Liver (tissue), 8 donors: ENCODE measurements at regions not wholly inside any gene's neighbourhood (a gene's known extent, or its start where the extent isn't known, plus 50 kb on each side); places are given as distances from the start of the nearest gene placed in this dataset.

Experiments used
- DNase-seq: peaks from one replicate; pipeline ENCODE4 v3.0.0-alpha.2; 2017; ENCODE audit warnings: low spot score
- H3K27ac ChIP-seq, 2 donors: one replicate each; pipeline ENCODE4 v1.7.0; 2013; ENCODE audit warnings: inconsistent platforms in 2 of 2, low read length in 2 of 2, control low read depth in 1 of 2, low read depth in 1 of 2, mild to moderate bottlenecking in 1 of 2
- H3K27me3 ChIP-seq, 4 donors: one replicate each; pipeline versions ENCODE4 v1.6.1 to v1.7.0; 2013; ENCODE audit warnings: low read length in 3 of 4, inconsistent platforms in 1 of 4, mild to moderate bottlenecking in 1 of 4, moderate library complexity in 1 of 4; ENCODE audit not compliant: control insufficient read depth in 4 of 4, insufficient read depth in 4 of 4
- H3K36me3 ChIP-seq, 4 donors: one replicate each; pipeline versions ENCODE4 v1.6.1 to v1.7.0; 2013; ENCODE audit warnings: low read length in 3 of 4, mild to moderate bottlenecking in 3 of 4, low read depth in 1 of 4, moderate library complexity in 1 of 4; ENCODE audit not compliant: control insufficient read depth in 4 of 4, insufficient read depth in 3 of 4
- H3K4me1 ChIP-seq, 4 donors: one replicate each; pipeline versions ENCODE4 v1.6.1 to v1.7.0; 2013; ENCODE audit warnings: low read length in 3 of 4, mild to moderate bottlenecking in 3 of 4, moderate library complexity in 1 of 4; ENCODE audit not compliant: control insufficient read depth in 4 of 4, insufficient read depth in 4 of 4
- H3K4me3 ChIP-seq, 3 donors: one replicate each; pipeline versions ENCODE4 v1.6.1 to v1.7.0; 2013; ENCODE audit warnings: low read length in 3 of 3, control low read depth in 1 of 3, low read depth in 1 of 3, mild to moderate bottlenecking in 1 of 3
- H3K9ac ChIP-seq, 2 donors: one replicate each; pipeline ENCODE4 v1.7.0; 2013; ENCODE audit warnings: low read length in 2 of 2, mild to moderate bottlenecking in 2 of 2, moderate library complexity in 2 of 2, control low read depth in 1 of 2, low read depth in 1 of 2
- H3K9me3 ChIP-seq, 4 donors: one replicate each; pipeline versions ENCODE4 v1.6.1 to v1.7.0; 2013; ENCODE audit warnings: low read length in 3 of 4; ENCODE audit not compliant: control insufficient read depth in 4 of 4
- ATF3 ChIP-seq: IDR thresholded peaks from 2 replicates; pipeline ENCODE4 v1.6.1; 2016; ENCODE audit warnings: antibody characterized with exemption
- EGR1 ChIP-seq, 2 donors: IDR thresholded peaks; 2 replicates each; pipeline ENCODE4 v1.6.1; 2016 to 2018; ENCODE audit warnings: antibody characterized with exemption in 2 of 2, low read depth in 2 of 2
- FOXA1 ChIP-seq: IDR thresholded peaks from 2 replicates; pipeline ENCODE4 v1.6.1; 2016; ENCODE audit warnings: antibody characterized with exemption
- GABPA ChIP-seq, 2 donors: IDR thresholded peaks in 1 of 2; conservative IDR thresholded peaks in 1 of 2; 2 replicates each; pipeline ENCODE4 v1.6.1; 2016; ENCODE audit warnings: antibody characterized with exemption in 2 of 2, mild to moderate bottlenecking in 1 of 2, moderate library complexity in 1 of 2
- HNF4A ChIP-seq, 2 donors: conservative IDR thresholded peaks; 2 replicates each; pipeline ENCODE4 v1.6.1; 2016; ENCODE audit warnings: antibody characterized with exemption in 2 of 2, mild to moderate bottlenecking in 2 of 2
- HNF4G ChIP-seq: IDR thresholded peaks from 2 replicates; pipeline ENCODE4 v1.6.1; 2016; ENCODE audit warnings: antibody characterized with exemption
- JUND ChIP-seq, 2 donors: IDR thresholded peaks; 2 replicates each; pipeline ENCODE4 v1.6.1; 2016; ENCODE audit warnings: antibody characterized with exemption in 2 of 2
- NR2F2 ChIP-seq: IDR thresholded peaks from 2 replicates; pipeline ENCODE4 v1.6.1; 2016; ENCODE audit warnings: antibody characterized with exemption
- RAD21 ChIP-seq, 2 donors: IDR thresholded peaks; 2 replicates each; pipeline ENCODE4 v1.6.1; 2016; ENCODE audit warnings: antibody characterized with exemption in 2 of 2, mild to moderate bottlenecking in 2 of 2
- REST ChIP-seq: IDR thresholded peaks from 2 replicates; pipeline ENCODE4 v1.6.1; 2016; ENCODE audit warnings: antibody characterized with exemption, mild to moderate bottlenecking
- RXRA ChIP-seq, 2 donors: IDR thresholded peaks; 2 replicates each; pipeline ENCODE4 v1.6.1; 2017 to 2018; ENCODE audit warnings: antibody characterized with exemption in 2 of 2, mild to moderate bottlenecking in 1 of 2
- SP1 ChIP-seq: IDR thresholded peaks from 2 replicates; pipeline ENCODE4 v1.6.1; 2018; ENCODE audit warnings: antibody characterized with exemption, mild to moderate bottlenecking
- TAF1 ChIP-seq: conservative IDR thresholded peaks from 2 replicates; pipeline ENCODE4 v1.6.1; 2016; ENCODE audit warnings: antibody characterized with exemption, mild to moderate bottlenecking
- YY1 ChIP-seq: IDR thresholded peaks from 2 replicates; pipeline ENCODE4 v1.6.1; 2016; ENCODE audit warnings: antibody characterized with exemption, mild to moderate bottlenecking
- WGBS: extraction: QIAGEN DNeasy Blood & Tissue Kit; methylation state at CpG from one replicate; pipeline ENCODE4 v1.1.7; 2013; 5-methylcytosine and 5-hydroxymethylcytosine counted together
- TF ChIP-seq, protein P1 (sequence below): IDR thresholded peaks from 2 replicates; pipeline ENCODE4 v1.6.1; 2016; ENCODE audit warnings: antibody characterized with exemption
- TF ChIP-seq, protein P2 (sequence below): IDR thresholded peaks from 2 replicates; pipeline ENCODE4 v1.6.1; 2016; ENCODE audit warnings: antibody characterized with exemption
- TF ChIP-seq, protein P3 (sequence below): fragments of 150-350 bp; IDR thresholded peaks from 2 replicates; pipeline ENCODE4 v1.5.1; 2017; ENCODE audit warnings: improper control_type of control experiment, low read depth, low read length; ENCODE audit not compliant: missing input control
- donor health status: healthy.
- donor health status: healthy.
- donor health status: healthy.
- donor health status: healthy.
- donor health status: healthy.

DNA sequence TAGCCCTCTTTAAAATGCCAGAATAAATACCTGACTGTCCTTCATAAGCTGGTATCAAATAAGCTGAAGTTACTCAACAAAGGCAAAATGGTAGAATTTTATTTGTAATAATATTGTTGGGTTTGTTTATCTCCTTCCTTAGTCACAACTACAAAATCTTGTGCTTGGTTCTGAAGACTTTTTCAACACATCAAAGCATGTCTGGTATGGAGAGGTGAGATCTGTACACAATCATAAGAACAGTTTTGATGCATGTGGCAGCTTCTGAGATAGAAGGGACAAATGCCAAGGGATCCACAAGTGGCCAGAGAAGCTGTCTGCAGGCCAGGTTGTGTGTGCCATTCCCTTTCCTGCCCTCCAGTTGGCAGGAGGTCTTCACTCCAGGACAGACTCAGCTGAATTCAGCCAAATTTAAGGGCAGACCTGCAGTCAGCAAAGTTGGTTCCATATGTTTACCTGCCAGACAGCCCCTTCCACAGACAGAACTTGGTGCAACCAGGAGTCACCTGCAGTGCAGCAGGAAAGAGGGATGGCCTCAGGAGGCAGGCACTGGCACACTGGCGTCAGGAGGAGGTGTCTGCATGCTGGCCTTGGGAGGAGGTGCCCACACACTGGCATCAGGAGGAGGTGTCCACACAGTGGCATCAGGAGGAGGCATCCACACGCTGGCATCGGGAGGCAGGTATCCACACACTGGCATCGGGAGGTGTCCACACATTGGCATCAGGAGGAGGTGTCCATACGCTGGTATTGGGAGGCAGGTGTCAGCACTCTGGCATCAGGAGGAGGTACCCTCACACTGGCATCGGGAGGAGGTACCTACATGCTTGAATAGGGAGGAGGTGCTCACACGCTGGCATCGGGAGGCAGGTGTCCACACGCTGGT is 93.1 kb upstream of the IKZF1 start:
- no peaks in the 10 kb centered on the region for H3K36me3 ChIP-seq
- no peak overlapping the region for H3K27ac ChIP-seq
- no peaks in the 10 kb centered on the region for H3K4me1 ChIP-seq
- no peaks in the 10 kb centered on the region for H3K27me3 ChIP-seq
- no peak overlapping the region for H3K9ac ChIP-seq
- no peak overlapping the region for H3K4me3 ChIP-seq
- WGBS, result 84% methylated on average over 9 of the region's 9 CpGs
- DNase-seq, result no peak
- no peak for TF ChIP-seq REST
- no peak for TF ChIP-seq TAF1
- no peak for TF ChIP-seq HNF4G
- TF ChIP-seq YY1, result no peak
- H3K9me3 ChIP-seq, result no peaks in the 10 kb centered on the region

- H3K4me3 ChIP-seq, result no peak overlapping the region
- no peak overlapping the region for H3K9ac ChIP-seq
- no peaks in the 10 kb centered on the region for H3K27me3 ChIP-seq
- no peaks in the 10 kb centered on the region for H3K4me1 ChIP-seq
- no peak for DNase-seq
- TF ChIP-seq TAF1 (no peak), GABPA (IDR thresholded peaks at IDR 0.05 in 1 of 2, conservative IDR thresholded peaks at IDR 0.05 in 1 of 2) (no peak), HNF4G (no peak), EGR1 (IDR thresholded peaks at IDR 0.05; ENCODE audit: low read depth in 2 of 2) (no peak), YY1 (no peak), JUND (IDR thresholded peaks at IDR 0.05) (no peak), SP1 (no peak), RAD21 (IDR thresholded peaks at IDR 0.05) (no peak)
- TF ChIP-seq, protein P1, sequence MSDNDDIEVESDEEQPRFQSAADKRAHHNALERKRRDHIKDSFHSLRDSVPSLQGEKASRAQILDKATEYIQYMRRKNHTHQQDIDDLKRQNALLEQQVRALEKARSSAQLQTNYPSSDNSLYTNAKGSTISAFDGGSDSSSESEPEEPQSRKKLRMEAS, result no peak
- no peaks in the 10 kb centered on the region for H3K36me3 ChIP-seq
- no peak overlapping the region for H3K27ac ChIP-seq
- 80% methylated on average over 6 of the region's 6 CpGs for WGBS
- H3K9me3 ChIP-seq, result no peaks in the 10 kb centered on the region
These were observed 93.8 kb upstream of the IKZF1 start for GRCh38 chr7:50210706-50211115.

- no peak for DNase-seq
- 64% methylated on average over 5 of the region's 5 CpGs for whole genome bisulfite sequencing
- H3K9ac ChIP-seq, result no peak overlapping the region
- no peaks in the 10 kb centered on the region for H3K9me3 ChIP-seq
- H3K36me3 ChIP-seq, result no peaks in the 10 kb centered on the region
- no peaks in the 10 kb centered on the region for H3K4me1 ChIP-seq
- no peak overlapping the region for H3K27ac ChIP-seq
- H3K27me3 ChIP-seq, result no peaks in the 10 kb centered on the region
- no peak overlapping the region for H3K4me3 ChIP-seq
- TF ChIP-seq EGR1 (IDR thresholded peaks at IDR 0.05; ENCODE audit: low read depth in 2 of 2) (no peak), TAF1 (no peak), FOXA1 (no peak), GABPA (IDR thresholded peaks at IDR 0.05 in 1 of 2, conservative IDR thresholded peaks at IDR 0.05 in 1 of 2) (no peak), HNF4G (no peak), RAD21 (IDR thresholded peaks at IDR 0.05) (no peak), JUND (IDR thresholded peaks at IDR 0.05) (no peak), NR2F2 (no peak), ATF3 (no peak), HNF4A (conservative IDR thresholded peaks at IDR 0.05) (no peak), RXRA (IDR thresholded peaks at IDR 0.05) (no peak)
- TF ChIP-seq, protein P2, sequence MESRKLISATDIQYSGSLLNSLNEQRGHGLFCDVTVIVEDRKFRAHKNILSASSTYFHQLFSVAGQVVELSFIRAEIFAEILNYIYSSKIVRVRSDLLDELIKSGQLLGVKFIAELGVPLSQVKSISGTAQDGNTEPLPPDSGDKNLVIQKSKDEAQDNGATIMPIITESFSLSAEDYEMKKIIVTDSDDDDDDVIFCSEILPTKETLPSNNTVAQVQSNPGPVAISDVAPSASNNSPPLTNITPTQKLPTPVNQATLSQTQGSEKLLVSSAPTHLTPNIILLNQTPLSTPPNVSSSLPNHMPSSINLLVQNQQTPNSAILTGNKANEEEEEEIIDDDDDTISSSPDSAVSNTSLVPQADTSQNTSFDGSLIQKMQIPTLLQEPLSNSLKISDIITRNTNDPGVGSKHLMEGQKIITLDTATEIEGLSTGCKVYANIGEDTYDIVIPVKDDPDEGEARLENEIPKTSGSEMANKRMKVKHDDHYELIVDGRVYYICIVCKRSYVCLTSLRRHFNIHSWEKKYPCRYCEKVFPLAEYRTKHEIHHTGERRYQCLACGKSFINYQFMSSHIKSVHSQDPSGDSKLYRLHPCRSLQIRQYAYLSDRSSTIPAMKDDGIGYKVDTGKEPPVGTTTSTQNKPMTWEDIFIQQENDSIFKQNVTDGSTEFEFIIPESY, result no peak
- TF ChIP-seq, protein P3, sequence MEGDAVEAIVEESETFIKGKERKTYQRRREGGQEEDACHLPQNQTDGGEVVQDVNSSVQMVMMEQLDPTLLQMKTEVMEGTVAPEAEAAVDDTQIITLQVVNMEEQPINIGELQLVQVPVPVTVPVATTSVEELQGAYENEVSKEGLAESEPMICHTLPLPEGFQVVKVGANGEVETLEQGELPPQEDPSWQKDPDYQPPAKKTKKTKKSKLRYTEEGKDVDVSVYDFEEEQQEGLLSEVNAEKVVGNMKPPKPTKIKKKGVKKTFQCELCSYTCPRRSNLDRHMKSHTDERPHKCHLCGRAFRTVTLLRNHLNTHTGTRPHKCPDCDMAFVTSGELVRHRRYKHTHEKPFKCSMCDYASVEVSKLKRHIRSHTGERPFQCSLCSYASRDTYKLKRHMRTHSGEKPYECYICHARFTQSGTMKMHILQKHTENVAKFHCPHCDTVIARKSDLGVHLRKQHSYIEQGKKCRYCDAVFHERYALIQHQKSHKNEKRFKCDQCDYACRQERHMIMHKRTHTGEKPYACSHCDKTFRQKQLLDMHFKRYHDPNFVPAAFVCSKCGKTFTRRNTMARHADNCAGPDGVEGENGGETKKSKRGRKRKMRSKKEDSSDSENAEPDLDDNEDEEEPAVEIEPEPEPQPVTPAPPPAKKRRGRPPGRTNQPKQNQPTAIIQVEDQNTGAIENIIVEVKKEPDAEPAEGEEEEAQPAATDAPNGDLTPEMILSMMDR, result no peak
- TF ChIP-seq, protein P1, result no peak
These were observed 94.9 kb upstream of the IKZF1 start for GRCh38 chr7:50209461-50210135.
